ENCODE measurements at regions not wholly inside any gene's neighbourhood (a gene's known extent, or its start where the extent isn't known, plus 50 kb on each side); places are given as distances from the start of the nearest gene placed in this dataset.

GRCh38 chr15:31831596-31831995, 198.7 kb upstream of the CHRNA7 start:
- H3K27me3 Mint-ChIP-seq = no peaks in the 10 kb centered on the region
- no peak for DNase-seq (ENCODE audit: extremely low spot score, unreplicated experiment)
- no peak overlapping the region for H3K4me3 Mint-ChIP-seq
- no peak for TF ChIP-seq CTCF (conservative IDR thresholded peaks at IDR 0.05)
- H3K9me3 Mint-ChIP-seq = no peaks in the 10 kb centered on the region
- no peaks in the 10 kb centered on the region for H3K4me1 Mint-ChIP-seq (ENCODE audit: unreplicated experiment)
- H3K27ac Mint-ChIP-seq = no peak overlapping the region
- H3K36me3 Mint-ChIP-seq = no peaks in the 10 kb centered on the region

- no peaks in the 10 kb centered on the region for H3K27me3 Mint-ChIP-seq
- H3K27ac Mint-ChIP-seq = no peak overlapping the region
- no peak for TF ChIP-seq CTCF (conservative IDR thresholded peaks at IDR 0.05)
- H3K9me3 Mint-ChIP-seq = no peaks in the 10 kb centered on the region
- no peaks in the 10 kb centered on the region for H3K4me1 Mint-ChIP-seq (ENCODE audit: unreplicated experiment)
- H3K36me3 Mint-ChIP-seq = no peaks in the 10 kb centered on the region
- no peak overlapping the region for H3K4me3 Mint-ChIP-seq
- no peak for DNase-seq (ENCODE audit: extremely low spot score, unreplicated experiment)
Observed at GRCh38 chr15:31834654-31835053, 195.7 kb upstream of the CHRNA7 start.

GRCh38 chr15:31839388-31839787, 190.9 kb upstream of the CHRNA7 start:
- no peak overlapping the region for H3K4me3 Mint-ChIP-seq
- no peaks in the 10 kb centered on the region for H3K36me3 Mint-ChIP-seq
- no peaks in the 10 kb centered on the region for H3K4me1 Mint-ChIP-seq (ENCODE audit: unreplicated experiment)
- no peak for TF ChIP-seq CTCF (conservative IDR thresholded peaks at IDR 0.05)
- H3K9me3 Mint-ChIP-seq = no peaks in the 10 kb centered on the region
- H3K27me3 Mint-ChIP-seq = no peaks in the 10 kb centered on the region
- DNase-seq (ENCODE audit: extremely low spot score, unreplicated experiment) = no peak
- H3K27ac Mint-ChIP-seq = no peak overlapping the region

GRCh38 chr15:31840849-31841476, 189.4 kb upstream of the CHRNA7 start:
- no peak for DNase-seq (ENCODE audit: extremely low spot score, unreplicated experiment)
- Mint-ChIP-seq H3K4me3 (no peak overlapping the region), H3K4me1 (ENCODE audit: unreplicated experiment) (no peaks in the 10 kb centered on the region), H3K36me3 (no peaks in the 10 kb centered on the region), H3K9me3 (no peaks in the 10 kb centered on the region), H3K27me3 (no peaks in the 10 kb centered on the region), H3K27ac (no peak overlapping the region)
- no peak for TF ChIP-seq CTCF (conservative IDR thresholded peaks at IDR 0.05)

- Mint-ChIP-seq H3K27ac (no peak overlapping the region), H3K4me3 (no peak overlapping the region), H3K36me3 (no peaks in the 10 kb centered on the region), H3K9me3 (no peaks in the 10 kb centered on the region), H3K27me3 (no peaks in the 10 kb centered on the region), H3K4me1 (ENCODE audit: unreplicated experiment) (no peaks in the 10 kb centered on the region)
- TF ChIP-seq CTCF (conservative IDR thresholded peaks at IDR 0.05) = no peak
- no peak for DNase-seq (ENCODE audit: extremely low spot score, unreplicated experiment)
Observed at GRCh38 chr15:31842532-31843195, 187.7 kb upstream of the CHRNA7 start.

All from type B pancreatic cell (in vitro differentiated cells).